Activated CD4-positive, alpha-beta memory T cell treated with anti-CD3 and anti-CD28 coated beads, Interleukin-2, amount 10 ng/mL, durations not matched to agents 7 days and 5 days (primary cell): ENCODE measurements at regions not wholly inside any gene's neighbourhood (a gene's known extent, or its start where the extent isn't known, plus 50 kb on each side); places are given as distances from the start of the nearest gene placed in this dataset.

ENCODE experiments used
- CTCF ChIA-PET: fragments of 350-600 bp; sonication (Branson Sonifier 250); formaldehyde crosslinking; loops from one replicate; lab custom pipeline; 2021; ENCODE audit warnings: antibody characterized with exemption, inconsistent platforms; lab: Charles Lee
- POLR2A ChIA-PET: fragments of 350-600 bp; sonication (Branson Sonifier 250); formaldehyde crosslinking; loops from one replicate; lab custom pipeline; 2021; ENCODE audit warnings: antibody characterized with exemption; lab: Charles Lee
- DNase-seq: peaks from one replicate; pipeline ENCODE4 v3.0.0-alpha.2; 2020
- H3K27ac Mint-ChIP-seq: one replicate; pipeline ENCODE4 v1.8.0; 2021; ENCODE audit warnings: mild to moderate bottlenecking, mixed read lengths
- H3K27me3 Mint-ChIP-seq: one replicate; pipeline ENCODE4 v1.8.0; 2021; ENCODE audit warnings: mixed read lengths
- H3K36me3 Mint-ChIP-seq: one replicate; pipeline ENCODE4 v1.8.0; 2021; ENCODE audit warnings: low read depth, mixed read lengths
- H3K4me1 Mint-ChIP-seq: one replicate; pipeline ENCODE4 v1.8.0; 2021; ENCODE audit warnings: mixed read lengths
- H3K4me3 Mint-ChIP-seq: one replicate; pipeline ENCODE4 v1.8.0; 2021; ENCODE audit warnings: mild to moderate bottlenecking, mixed read lengths
- H3K9me3 Mint-ChIP-seq: one replicate; pipeline ENCODE4 v1.8.0; 2021; ENCODE audit warnings: mixed read lengths

GRCh38 chr12:107349839-107350238 is 256.5 kb upstream of the CRY1 start:
- H3K4me3 Mint-ChIP-seq = no peak overlapping the region
- peaks cover 10% of the 10 kb centered on the region for H3K9me3 Mint-ChIP-seq
- H3K4me1 Mint-ChIP-seq = peaks cover 21% of the 10 kb centered on the region
- POLR2A ChIA-PET = no interaction called here
- H3K27ac Mint-ChIP-seq = no peak overlapping the region
- no peak for DNase-seq
- peaks cover 5% of the 10 kb centered on the region for H3K36me3 Mint-ChIP-seq
- H3K27me3 Mint-ChIP-seq = no peaks in the 10 kb centered on the region
- CTCF ChIA-PET = no interaction called here

- H3K4me3 Mint-ChIP-seq = no peak overlapping the region
- DNase-seq = no peak
- peaks cover 26% of the 10 kb centered on the region for H3K4me1 Mint-ChIP-seq
- POLR2A ChIA-PET = no interaction called here
- CTCF ChIA-PET = interaction anchor here (0.7 kb wide), 1 partner anchor 219 kb away, joined by 3 read pairs; no protein-coding TSS in a partner anchor
- no peak overlapping the region for H3K27ac Mint-ChIP-seq
- H3K36me3 Mint-ChIP-seq = no peaks in the 10 kb centered on the region
- peaks cover 5% of the 10 kb centered on the region for H3K9me3 Mint-ChIP-seq
- no peaks in the 10 kb centered on the region for H3K27me3 Mint-ChIP-seq
Observed at GRCh38 chr12:107351109-107351508, 257.8 kb upstream of the CRY1 start.

- peaks cover 31% of the 10 kb centered on the region for H3K4me1 Mint-ChIP-seq
- H3K27ac Mint-ChIP-seq = no peak overlapping the region
- no peak for DNase-seq
- peaks cover 4% of the 10 kb centered on the region for H3K9me3 Mint-ChIP-seq
- H3K27me3 Mint-ChIP-seq = no peaks in the 10 kb centered on the region
- ChIA-PET CTCF (interaction anchor here (0.6 kb wide), 1 partner anchor 324 kb away, joined by 3 read pairs; no protein-coding TSS in a partner anchor), POLR2A (interaction anchor here (1.5 kb wide), 1 partner anchor 21 kb away, joined by 5 read pairs; no protein-coding TSS in a partner anchor)
- no peaks in the 10 kb centered on the region for H3K36me3 Mint-ChIP-seq
- H3K4me3 Mint-ChIP-seq = no peak overlapping the region
Observed at GRCh38 chr12:107351713-107352112, 258.4 kb upstream of the CRY1 start.

- ChIA-PET POLR2A (interaction anchor here (1.0 to 1.5 kb wide), 2 partner anchors 21 to 32 kb away, joined by 3 to 5 read pairs; no protein-coding TSS in a partner anchor), CTCF (no interaction called here)
- H3K9me3 Mint-ChIP-seq = peaks cover 1% of the 10 kb centered on the region
- H3K27ac Mint-ChIP-seq = peak overlapping the region; percentile 33
- H3K36me3 Mint-ChIP-seq = no peaks in the 10 kb centered on the region
- no peak for DNase-seq
- H3K4me3 Mint-ChIP-seq = no peak overlapping the region
- H3K4me1 Mint-ChIP-seq = peaks cover 36% of the 10 kb centered on the region
- H3K27me3 Mint-ChIP-seq = no peaks in the 10 kb centered on the region
Observed at GRCh38 chr12:107352347-107353081, 259.2 kb upstream of the CRY1 start.

- DNase-seq = no peak
- no peaks in the 10 kb centered on the region for H3K36me3 Mint-ChIP-seq
- H3K4me3 Mint-ChIP-seq = no peak overlapping the region
- H3K9me3 Mint-ChIP-seq = no peaks in the 10 kb centered on the region
- H3K27ac Mint-ChIP-seq = no peak overlapping the region
- ChIA-PET POLR2A (interaction anchor here (1.0 kb wide), 1 partner anchor 32 kb away, joined by 3 read pairs; no protein-coding TSS in a partner anchor), CTCF (no interaction called here)
- H3K4me1 Mint-ChIP-seq = peaks cover 41% of the 10 kb centered on the region
- H3K27me3 Mint-ChIP-seq = no peaks in the 10 kb centered on the region
Observed at GRCh38 chr12:107353312-107353711, 260.0 kb upstream of the CRY1 start.

- no peak overlapping the region for H3K27ac Mint-ChIP-seq
- POLR2A ChIA-PET = interaction anchor here (2.0 to 4.0 kb wide), 3 partner anchors 14 to 35 kb away, joined by 6 to 22 read pairs (median 15); a partner anchor contains a TSS
- no peaks in the 10 kb centered on the region for H3K9me3 Mint-ChIP-seq
- no peaks in the 10 kb centered on the region for H3K27me3 Mint-ChIP-seq
- no peak overlapping the region for H3K4me3 Mint-ChIP-seq
- peaks cover 51% of the 10 kb centered on the region for H3K4me1 Mint-ChIP-seq
- DNase-seq = no peak
- no peaks in the 10 kb centered on the region for H3K36me3 Mint-ChIP-seq
- CTCF ChIA-PET = interaction anchor here (1.0 to 2.1 kb wide), 4 partner anchors 9 to 223 kb away, joined by 3 to 8 read pairs (median 6); no protein-coding TSS in a partner anchor
Observed at GRCh38 chr12:107355004-107355565, 261.7 kb upstream of the CRY1 start.

- H3K4me1 Mint-ChIP-seq = peaks cover 52% of the 10 kb centered on the region
- H3K4me3 Mint-ChIP-seq = no peak overlapping the region
- CTCF ChIA-PET = interaction anchor here (1.0 to 2.1 kb wide), 4 partner anchors 8 to 224 kb away, joined by 3 to 8 read pairs (median 6); no protein-coding TSS in a partner anchor
- no peaks in the 10 kb centered on the region for H3K27me3 Mint-ChIP-seq
- DNase-seq = no peak
- H3K9me3 Mint-ChIP-seq = no peaks in the 10 kb centered on the region
- POLR2A ChIA-PET = interaction anchor here (0.7 to 4.0 kb wide), 4 partner anchors 10 to 36 kb away, joined by 3 to 22 read pairs (median 10); a partner anchor contains a TSS
- H3K27ac Mint-ChIP-seq = no peak overlapping the region
- no peaks in the 10 kb centered on the region for H3K36me3 Mint-ChIP-seq
Observed at GRCh38 chr12:107355612-107356011, 262.3 kb upstream of the CRY1 start.

- Mint-ChIP-seq H3K4me1 (peaks cover 52% of the 10 kb centered on the region), H3K9me3 (no peaks in the 10 kb centered on the region), H3K27me3 (no peaks in the 10 kb centered on the region), H3K27ac (no peak overlapping the region), H3K36me3 (no peaks in the 10 kb centered on the region), H3K4me3 (no peak overlapping the region)
- POLR2A ChIA-PET = interaction anchor here (0.7 to 4.0 kb wide), 7 partner anchors 10 to 46 kb away, joined by 3 to 22 read pairs (median 4); a partner anchor contains a TSS
- CTCF ChIA-PET = interaction anchor here (1.0 to 2.1 kb wide), 8 partner anchors 11 to 225 kb away, joined by 3 to 8 read pairs (median 4); no protein-coding TSS in a partner anchor
- DNase-seq = no peak
Observed at GRCh38 chr12:107356266-107356936, 263.1 kb upstream of the CRY1 start.

- Mint-ChIP-seq H3K9me3 (no peaks in the 10 kb centered on the region), H3K4me3 (no peak overlapping the region), H3K27me3 (no peaks in the 10 kb centered on the region), H3K4me1 (peaks cover 48% of the 10 kb centered on the region), H3K27ac (no peak overlapping the region), H3K36me3 (no peaks in the 10 kb centered on the region)
- ChIA-PET CTCF (interaction anchor here (1.0 to 2.1 kb wide), 7 partner anchors 11 to 225 kb away, joined by 3 to 8 read pairs (median 4); no protein-coding TSS in a partner anchor), POLR2A (interaction anchor here (0.7 to 4.0 kb wide), 6 partner anchors 12 to 45 kb away, joined by 3 to 22 read pairs (median 5); a partner anchor contains a TSS)
- no peak for DNase-seq
Observed at GRCh38 chr12:107356937-107357295, 263.6 kb upstream of the CRY1 start.

- no peak for DNase-seq
- no peak overlapping the region for H3K4me3 Mint-ChIP-seq
- POLR2A ChIA-PET = no interaction called here
- H3K9me3 Mint-ChIP-seq = no peaks in the 10 kb centered on the region
- peaks cover 38% of the 10 kb centered on the region for H3K4me1 Mint-ChIP-seq
- CTCF ChIA-PET = no interaction called here
- H3K27me3 Mint-ChIP-seq = no peaks in the 10 kb centered on the region
- H3K36me3 Mint-ChIP-seq = no peaks in the 10 kb centered on the region
- H3K27ac Mint-ChIP-seq = no peak overlapping the region
Observed at GRCh38 chr12:107359382-107359781, 266.0 kb upstream of the CRY1 start.

GRCh38 chr12:107360033-107360432 is 266.7 kb upstream of the CRY1 start:
- H3K9me3 Mint-ChIP-seq = no peaks in the 10 kb centered on the region
- H3K27me3 Mint-ChIP-seq = no peaks in the 10 kb centered on the region
- ChIA-PET POLR2A (interaction anchor here (0.9 kb wide), 1 partner anchor 39 kb away, joined by 3 read pairs; no protein-coding TSS in a partner anchor), CTCF (interaction anchor here (0.7 to 0.9 kb wide), 2 partner anchors 10 to 12 kb away, joined by 3 to 5 read pairs; no protein-coding TSS in a partner anchor)
- no peaks in the 10 kb centered on the region for H3K36me3 Mint-ChIP-seq
- DNase-seq = no peak
- H3K27ac Mint-ChIP-seq = no peak overlapping the region
- H3K4me3 Mint-ChIP-seq = no peak overlapping the region
- peaks cover 34% of the 10 kb centered on the region for H3K4me1 Mint-ChIP-seq

- ChIA-PET CTCF (interaction anchor here (0.7 to 0.9 kb wide), 2 partner anchors 9 to 12 kb away, joined by 3 to 5 read pairs; no protein-coding TSS in a partner anchor), POLR2A (interaction anchor here (0.9 kb wide), 1 partner anchor 40 kb away, joined by 3 read pairs; no protein-coding TSS in a partner anchor)
- H3K27me3 Mint-ChIP-seq = no peaks in the 10 kb centered on the region
- H3K9me3 Mint-ChIP-seq = no peaks in the 10 kb centered on the region
- H3K27ac Mint-ChIP-seq = no peak overlapping the region
- peaks cover 34% of the 10 kb centered on the region for H3K4me1 Mint-ChIP-seq
- no peak overlapping the region for H3K4me3 Mint-ChIP-seq
- no peak for DNase-seq
- no peaks in the 10 kb centered on the region for H3K36me3 Mint-ChIP-seq
Observed at GRCh38 chr12:107360482-107360881, 267.1 kb upstream of the CRY1 start.
